ENCODE measurements at regions not wholly inside any gene's neighbourhood (a gene's known extent, or its start where the extent isn't known, plus 50 kb on each side); places are given as distances from the start of the nearest gene placed in this dataset.

- TF ChIP-seq EP300 (IDR thresholded peaks at IDR 0.05) (no peak), CTCF (IDR thresholded peaks at IDR 0.05) (no peak), POLR2A (IDR thresholded peaks at IDR 0.05) (no peak), POLR2AphosphoS5 (IDR thresholded peaks at IDR 0.05) (no peak)
Measured at GRCh38 chr2:65932571-65932970, 500.2 kb upstream of the SPRED2 start.

All from gastroesophageal sphincter (tissue), 3 donors.